ENCODE measurements at regions not wholly inside any gene's neighbourhood (a gene's known extent, or its start where the extent isn't known, plus 50 kb on each side); places are given as distances from the start of the nearest gene placed in this dataset.
"Not testable (repeated sequence)": the region's sequence is repeated elsewhere in the genome, so short reads cannot be mapped to it uniquely, and the experiment has no call there.

DNA sequence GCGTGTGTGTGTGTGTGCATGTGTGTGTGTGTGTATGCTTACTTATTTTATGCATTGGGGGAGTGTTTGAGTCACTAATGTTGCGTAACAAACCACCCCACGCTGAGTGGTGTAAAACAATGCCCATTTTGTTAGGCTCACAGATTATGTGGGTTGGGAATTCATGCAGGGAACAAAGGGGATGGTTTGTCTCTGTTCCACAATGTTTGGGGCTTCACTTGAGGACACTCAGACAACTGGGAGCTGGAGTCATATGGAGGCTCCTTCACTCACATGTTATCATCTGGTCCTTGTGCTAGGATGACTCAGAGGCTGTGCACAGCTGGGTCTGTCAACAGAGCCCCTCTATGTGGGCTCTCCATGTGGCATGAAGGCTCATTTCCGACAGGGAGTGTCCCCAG is 51.3 kb upstream of the LARGE1 start:
- Mint-ChIP-seq H3K27ac (no peak overlapping the region), H3K9me3 (no peaks in the 10 kb centered on the region), H3K36me3 (no peaks in the 10 kb centered on the region), H3K27me3 (no peaks in the 10 kb centered on the region), H3K4me3 (no peak overlapping the region), H3K4me1 (ENCODE audit: low read depth) (no peaks in the 10 kb centered on the region)
- intact Hi-C loops (cut with micrococcal nuclease), result no loop called here
- ChIA-PET CTCF (no interaction called here), POLR2A (no interaction called here)
- no peak for DNase-seq

- no peaks in the 10 kb centered on the region for H3K4me1 Mint-ChIP-seq (ENCODE audit: low read depth)
- no peaks in the 10 kb centered on the region for H3K9me3 Mint-ChIP-seq
- no peaks in the 10 kb centered on the region for H3K36me3 Mint-ChIP-seq
- no peak overlapping the region for H3K27ac Mint-ChIP-seq
- no peak overlapping the region for H3K4me3 Mint-ChIP-seq
- ChIA-PET CTCF (no interaction called here), POLR2A (no interaction called here)
- H3K27me3 Mint-ChIP-seq, result no peaks in the 10 kb centered on the region
- intact Hi-C loops (cut with micrococcal nuclease), result no loop called here
- DNase-seq, result no peak
These were observed 55.6 kb upstream of the LARGE1 start for GRCh38 chr22:33975841-33976240.

GRCh38 chr22:33983558-33983957 is 63.3 kb upstream of the LARGE1 start:
- intact Hi-C loops (cut with micrococcal nuclease), result no loop called here
- CTCF ChIA-PET, result no interaction called here
- Mint-ChIP-seq H3K4me1 (ENCODE audit: low read depth) (no peaks in the 10 kb centered on the region), H3K36me3 (no peaks in the 10 kb centered on the region), H3K27ac (no peak overlapping the region), H3K9me3 (no peaks in the 10 kb centered on the region), H3K27me3 (peaks cover 2% of the 10 kb centered on the region), H3K4me3 (no peak overlapping the region)
- POLR2A ChIA-PET, result no interaction called here
- no peak for DNase-seq

GRCh38 chr22:33984211-33984610 is 63.9 kb upstream of the LARGE1 start:
- CTCF ChIA-PET, result no interaction called here
- H3K4me1 Mint-ChIP-seq (ENCODE audit: low read depth), result no peaks in the 10 kb centered on the region
- POLR2A ChIA-PET, result no interaction called here
- intact Hi-C loops (cut with micrococcal nuclease), result no loop called here
- no peaks in the 10 kb centered on the region for H3K9me3 Mint-ChIP-seq
- no peak overlapping the region for H3K27ac Mint-ChIP-seq
- H3K36me3 Mint-ChIP-seq, result no peaks in the 10 kb centered on the region
- no peak overlapping the region for H3K4me3 Mint-ChIP-seq
- no peak for DNase-seq
- peaks cover 2% of the 10 kb centered on the region for H3K27me3 Mint-ChIP-seq

DNA sequence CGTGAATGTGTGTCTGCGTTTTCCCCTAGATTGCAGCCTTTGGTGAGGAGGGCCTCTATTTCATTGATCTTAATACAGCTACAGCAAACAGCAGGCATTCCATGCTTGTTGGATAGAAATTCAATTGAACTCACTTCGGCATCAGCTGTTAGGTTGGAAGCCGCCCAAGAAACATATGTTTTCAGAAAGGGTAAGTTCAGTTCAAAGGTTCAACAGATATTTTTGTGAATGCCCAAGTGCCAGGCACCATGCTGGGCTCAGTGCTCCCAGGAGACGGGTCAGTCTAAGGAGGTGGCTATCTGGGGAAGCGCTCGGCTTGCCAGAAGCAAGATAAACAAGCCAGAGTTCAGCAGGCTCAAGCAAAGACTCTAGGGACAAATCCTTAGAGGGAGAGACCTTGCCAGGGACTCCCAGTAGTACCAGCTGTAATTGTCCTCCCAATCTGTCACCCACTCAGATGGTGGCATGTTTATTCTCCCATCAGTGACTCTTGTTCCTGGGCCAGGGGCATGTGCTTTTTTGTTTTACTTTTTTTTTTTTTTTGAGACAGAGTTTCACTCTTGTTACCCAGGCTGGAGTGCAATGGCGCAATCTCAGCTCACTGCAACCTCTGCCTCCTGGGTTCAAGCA is 64.5 kb upstream of the LARGE1 start:
- Mint-ChIP-seq H3K27me3 (peaks cover 2% of the 10 kb centered on the region), H3K27ac (no peak overlapping the region), H3K9me3 (no peaks in the 10 kb centered on the region), H3K36me3 (no peaks in the 10 kb centered on the region), H3K4me3 (no peak overlapping the region), H3K4me1 (ENCODE audit: low read depth) (no peaks in the 10 kb centered on the region)
- POLR2A ChIA-PET, result no interaction called here
- intact Hi-C loops (cut with micrococcal nuclease), result no loop called here
- DNase-seq, result no peak
- CTCF ChIA-PET, result no interaction called here

- H3K36me3 Mint-ChIP-seq, result no peaks in the 10 kb centered on the region
- no peaks in the 10 kb centered on the region for H3K4me1 Mint-ChIP-seq (ENCODE audit: low read depth)
- ChIA-PET CTCF (no interaction called here), POLR2A (no interaction called here)
- no peak overlapping the region for H3K4me3 Mint-ChIP-seq
- intact Hi-C loops (cut with micrococcal nuclease), result no loop called here
- H3K9me3 Mint-ChIP-seq, result no peaks in the 10 kb centered on the region
- H3K27me3 Mint-ChIP-seq, result peaks cover 2% of the 10 kb centered on the region
- H3K27ac Mint-ChIP-seq, result no peak overlapping the region
- DNase-seq, result no peak
These were observed 65.2 kb upstream of the LARGE1 start for GRCh38 chr22:33985506-33985905.

- DNase-seq, result no peak
- CTCF ChIA-PET, result no interaction called here
- intact Hi-C loops (cut with micrococcal nuclease), result no loop called here
- Mint-ChIP-seq H3K4me1 (ENCODE audit: low read depth) (no peaks in the 10 kb centered on the region), H3K27ac (no peak overlapping the region), H3K9me3 (no peaks in the 10 kb centered on the region), H3K4me3 (no peak overlapping the region), H3K27me3 (peaks cover 2% of the 10 kb centered on the region), H3K36me3 (no peaks in the 10 kb centered on the region)
- POLR2A ChIA-PET, result no interaction called here
These were observed 66.0 kb upstream of the LARGE1 start for GRCh38 chr22:33986167-33986771.

GRCh38 chr22:33986954-33987353 is 66.7 kb upstream of the LARGE1 start:
- H3K4me1 Mint-ChIP-seq (ENCODE audit: low read depth), result no peaks in the 10 kb centered on the region
- no peak overlapping the region for H3K27ac Mint-ChIP-seq
- POLR2A ChIA-PET, result no interaction called here
- no peak for DNase-seq
- no peak overlapping the region for H3K4me3 Mint-ChIP-seq
- H3K27me3 Mint-ChIP-seq, result no peaks in the 10 kb centered on the region
- CTCF ChIA-PET, result no interaction called here
- intact Hi-C loops (cut with micrococcal nuclease), result no loop called here
- no peaks in the 10 kb centered on the region for H3K9me3 Mint-ChIP-seq
- H3K36me3 Mint-ChIP-seq, result no peaks in the 10 kb centered on the region

GRCh38 chr22:33989263-33989662 is 69.0 kb upstream of the LARGE1 start:
- POLR2A ChIA-PET; H3K36me3 Mint-ChIP-seq; intact Hi-C loops (cut with micrococcal nuclease); H3K4me1 Mint-ChIP-seq (ENCODE audit: low read depth); DNase-seq; H3K4me3 Mint-ChIP-seq; H3K9me3 Mint-ChIP-seq; H3K27ac Mint-ChIP-seq; CTCF ChIA-PET; H3K27me3 Mint-ChIP-seq: not testable (repeated sequence)

- H3K36me3 Mint-ChIP-seq, result no peaks in the 10 kb centered on the region
- ChIA-PET CTCF (no interaction called here), POLR2A (no interaction called here)
- no peak for DNase-seq
- intact Hi-C loops (cut with micrococcal nuclease), result no loop called here
- H3K27me3 Mint-ChIP-seq, result peaks cover 2% of the 10 kb centered on the region
- H3K9me3 Mint-ChIP-seq, result no peaks in the 10 kb centered on the region
- no peak overlapping the region for H3K27ac Mint-ChIP-seq
- no peaks in the 10 kb centered on the region for H3K4me1 Mint-ChIP-seq (ENCODE audit: low read depth)
- no peak overlapping the region for H3K4me3 Mint-ChIP-seq
These were observed 71.3 kb upstream of the LARGE1 start for GRCh38 chr22:33991620-33992019.

DNA sequence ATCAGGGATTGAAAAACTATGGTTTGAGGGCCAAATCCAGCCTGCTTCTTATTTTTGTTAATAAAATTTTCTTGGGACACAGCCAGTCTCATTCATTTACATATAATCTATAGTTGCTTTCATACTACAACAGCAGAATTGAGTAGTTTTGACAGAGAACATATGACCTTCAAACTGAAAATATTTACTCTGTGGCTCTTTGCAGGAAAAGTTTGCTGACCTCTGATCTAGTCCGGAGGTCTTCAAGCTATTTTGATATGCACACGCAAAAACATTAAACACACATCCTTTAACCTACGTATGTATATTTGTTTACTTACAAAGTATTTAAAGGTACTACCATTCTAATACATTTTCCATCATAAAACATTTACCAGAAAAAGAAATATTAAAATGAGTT is 76.5 kb upstream of the LARGE1 start:
- Mint-ChIP-seq H3K27ac (no peak overlapping the region), H3K27me3 (peaks cover 2% of the 10 kb centered on the region), H3K9me3 (peaks cover 28% of the 10 kb centered on the region), H3K4me3 (no peak overlapping the region), H3K4me1 (ENCODE audit: low read depth) (no peaks in the 10 kb centered on the region), H3K36me3 (peaks cover 4% of the 10 kb centered on the region)
- POLR2A ChIA-PET, result no interaction called here
- DNase-seq, result no peak
- CTCF ChIA-PET, result no interaction called here
- intact Hi-C loops (cut with micrococcal nuclease), result no loop called here

DNA sequence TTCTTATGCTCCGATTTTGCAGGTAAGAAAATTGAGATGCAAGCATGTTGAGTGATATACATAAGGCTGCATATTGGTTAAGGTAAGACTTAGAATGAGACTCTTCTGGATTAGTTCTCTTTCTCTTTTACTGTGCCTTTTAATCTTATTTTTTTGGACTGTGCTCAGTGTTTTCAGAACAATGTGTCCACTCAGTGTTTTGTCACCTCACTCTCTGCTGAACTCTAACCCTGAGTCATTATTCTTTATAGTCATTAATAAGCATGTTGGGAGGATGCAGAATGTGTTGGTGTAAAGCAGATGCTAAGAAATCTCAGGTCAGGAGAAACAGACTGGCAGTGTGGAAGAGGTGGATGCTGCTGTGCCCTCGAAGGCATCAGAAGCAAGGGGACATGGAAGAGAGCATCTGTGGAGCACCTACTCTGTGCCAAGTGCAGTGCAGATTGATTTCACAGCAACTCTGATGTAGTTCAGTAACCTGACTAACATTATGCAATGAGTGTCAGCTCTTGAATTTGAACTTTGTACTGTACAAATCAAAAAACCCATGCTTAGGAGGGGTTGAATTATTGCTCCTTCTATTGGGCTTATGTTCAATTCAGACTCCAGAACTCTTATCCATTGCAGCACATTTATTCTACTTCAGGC is 80.7 kb upstream of the LARGE1 start:
- intact Hi-C loops (cut with micrococcal nuclease), result no loop called here
- H3K4me3 Mint-ChIP-seq, result no peak overlapping the region
- POLR2A ChIA-PET, result no interaction called here
- CTCF ChIA-PET, result no interaction called here
- peaks cover 4% of the 10 kb centered on the region for H3K36me3 Mint-ChIP-seq
- no peak overlapping the region for H3K27ac Mint-ChIP-seq
- peaks cover 41% of the 10 kb centered on the region for H3K9me3 Mint-ChIP-seq
- H3K27me3 Mint-ChIP-seq, result no peaks in the 10 kb centered on the region
- H3K4me1 Mint-ChIP-seq (ENCODE audit: low read depth), result no peaks in the 10 kb centered on the region
- no peak for DNase-seq

DNA sequence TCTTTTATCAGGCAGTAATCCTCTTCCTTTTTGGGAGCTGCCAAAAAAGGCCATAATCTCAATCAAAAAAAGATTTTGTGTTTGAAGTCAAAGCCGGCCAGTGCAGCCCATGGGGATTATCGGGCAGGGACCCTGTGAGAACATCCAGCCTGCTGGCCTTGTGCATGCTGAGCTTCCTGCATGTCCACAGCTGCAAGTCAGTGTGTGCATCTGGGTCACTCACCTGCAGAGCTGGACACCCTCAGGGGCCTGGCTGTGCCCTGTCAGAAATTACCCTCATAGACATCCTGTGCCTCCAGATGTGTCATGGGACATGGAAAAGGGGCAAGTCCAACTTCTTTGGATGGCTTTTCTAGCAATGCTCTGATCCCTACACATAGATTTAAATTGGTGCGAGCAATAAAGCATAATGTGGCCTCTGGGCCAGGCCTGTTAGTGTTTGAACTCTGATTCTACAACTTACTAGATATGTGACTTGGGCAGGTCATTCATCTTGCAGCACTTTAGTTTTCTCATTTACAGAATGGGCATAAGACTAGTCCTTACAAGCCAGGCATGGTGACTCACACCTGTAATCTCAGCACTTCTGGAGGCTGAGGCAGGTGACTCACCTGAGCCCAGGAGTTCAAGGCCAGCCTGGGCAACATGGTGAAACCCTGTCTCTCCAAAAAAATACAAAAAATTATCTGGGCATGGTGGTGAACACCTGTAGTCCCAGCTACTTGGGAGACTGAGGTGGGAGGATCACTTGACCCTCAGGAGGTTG is 81.6 kb upstream of the LARGE1 start:
- no peaks in the 10 kb centered on the region for H3K4me1 Mint-ChIP-seq (ENCODE audit: low read depth)
- intact Hi-C loops (cut with micrococcal nuclease), result no loop called here
- CTCF ChIA-PET, result no interaction called here
- no peak for DNase-seq
- H3K9me3 Mint-ChIP-seq, result peaks cover 41% of the 10 kb centered on the region
- H3K36me3 Mint-ChIP-seq, result peaks cover 4% of the 10 kb centered on the region
- POLR2A ChIA-PET, result no interaction called here
- H3K4me3 Mint-ChIP-seq, result no peak overlapping the region
- H3K27me3 Mint-ChIP-seq, result no peaks in the 10 kb centered on the region
- H3K27ac Mint-ChIP-seq, result no peak overlapping the region
